NCI-H774 (cell line): ENCODE measurements at regions not wholly inside any gene's neighbourhood (a gene's known extent, or its start where the extent isn't known, plus 50 kb on each side); places are given as distances from the start of the nearest gene placed in this dataset.

Experiments
- DNase-seq: peaks from one replicate; lab custom pipeline; 2025; lab: John Stamatoyannopoulos, UW

GRCh38 chr15:39125226-39125625, 455.7 kb upstream of the THBS1 start:
- DNase-seq: no peak

- DNase-seq: peak; percentile 31
Observed at GRCh38 chr15:39125904-39126303, 455.0 kb upstream of the THBS1 start.

- no peak for DNase-seq
Observed at GRCh38 chr15:39127151-39127790, 453.6 kb upstream of the THBS1 start.

GRCh38 chr15:39127925-39128617, 452.8 kb upstream of the THBS1 start:
- DNase-seq: peak; percentile 26

GRCh38 chr15:39128746-39129145, 452.1 kb upstream of the THBS1 start:
- no peak for DNase-seq

- DNase-seq: no peak
Observed at GRCh38 chr15:39130556-39131379, 450.1 kb upstream of the THBS1 start.

- no peak for DNase-seq
Observed at GRCh38 chr15:39131609-39132008, 449.3 kb upstream of the THBS1 start.

- no peak for DNase-seq
Observed at GRCh38 chr15:39132070-39132469, 448.8 kb upstream of the THBS1 start.

- DNase-seq: no peak
Observed at GRCh38 chr15:39132954-39133600, 447.8 kb upstream of the THBS1 start.

GRCh38 chr15:39134282-39134681, 446.6 kb upstream of the THBS1 start:
- DNase-seq: no peak

- no peak for DNase-seq
Observed at GRCh38 chr15:39135989-39136388, 444.9 kb upstream of the THBS1 start.

GRCh38 chr15:39139431-39140059, 441.3 kb upstream of the THBS1 start:
- DNase-seq: no peak

- DNase-seq: no peak
Observed at GRCh38 chr15:39140060-39140604, 440.7 kb upstream of the THBS1 start.

GRCh38 chr15:39142500-39142899, 438.4 kb upstream of the THBS1 start:
- DNase-seq: no peak

GRCh38 chr15:39143479-39143878, 437.4 kb upstream of the THBS1 start:
- no peak for DNase-seq

GRCh38 chr15:39144051-39144450, 436.8 kb upstream of the THBS1 start:
- no peak for DNase-seq

GRCh38 chr15:39144613-39145499, 436.0 kb upstream of the THBS1 start:
- DNase-seq: no peak

- no peak for DNase-seq
Observed at GRCh38 chr15:39145854-39146625, 434.8 kb upstream of the THBS1 start.

GRCh38 chr15:39149636-39150150, 431.2 kb upstream of the THBS1 start:
- DNase-seq: no peak

GRCh38 chr15:39151545-39151944, 429.3 kb upstream of the THBS1 start:
- DNase-seq: no peak
